HEK293 (cell line): ENCODE measurements at regions not wholly inside any gene's neighbourhood (a gene's known extent, or its start where the extent isn't known, plus 50 kb on each side); places are given as distances from the start of the nearest gene placed in this dataset.

Experiments used
- CTCF ChIA-PET: fragments of 350-600 bp; formaldehyde crosslinking; extraction: SDS; loops from one replicate; lab custom pipeline; 2021; ENCODE audit warnings: antibody characterized with exemption; lab: Yijun Ruan, JAX
- POLR2A ChIA-PET: fragments of 300-600 bp; formaldehyde crosslinking; extraction: SDS; loops from one replicate; lab custom pipeline; 2020; ENCODE audit warnings: antibody characterized with exemption, inconsistent platforms; lab: Yijun Ruan, JAX
- H3K27ac ChIP-seq: fragments of 200-500 bp; sonication (Bioruptor generic); 2 replicates; pipeline ENCODE4 v1.5.1; 2014; ENCODE audit warnings: low read depth, low read length, control low read depth, inconsistent platforms; ENCODE audit errors: extremely low read depth
- H3K36me3 ChIP-seq, 2 experiments: fragments of 200-500 bp in 1 of 2; sonication (Bioruptor generic) in 1 of 2; 1 replicate in 1 of 2; 2 replicates in 1 of 2; pipeline ENCODE4 v1.5.1; 2014 to 2017; ENCODE audit warnings: inconsistent platforms in 2 of 2, low read length in 2 of 2; ENCODE audit not compliant: control insufficient read depth in 2 of 2, insufficient read depth in 1 of 2
- H3K4me1 ChIP-seq: fragments of 200-500 bp; sonication (Bioruptor generic); 2 replicates; pipeline ENCODE4 v1.5.1; 2014; ENCODE audit warnings: mild to moderate bottlenecking, low read length, inconsistent platforms; ENCODE audit not compliant: control insufficient read depth, insufficient read depth
- H3K4me3 ChIP-seq: 2 replicates; pipeline ENCODE4 v1.5.1; 2011; ENCODE audit warnings: low read depth, mild to moderate bottlenecking, control low read depth, low read length, moderate library complexity
- H3K9me3 ChIP-seq: fragments of 200-500 bp; sonication (Bioruptor generic); 2 replicates; pipeline ENCODE4 v1.5.1; 2014; ENCODE audit warnings: low read depth, low read length, inconsistent platforms; ENCODE audit not compliant: control insufficient read depth, insufficient read depth
- KLF10 ChIP-seq: fragments of 450-650 bp; IDR thresholded peaks from 2 replicates; pipeline ENCODE4 v1.5.1; 2018; ENCODE audit warnings: missing biosample characterization, mild to moderate bottlenecking, missing genetic modification characterization
- KLF16 ChIP-seq: fragments of 450-650 bp; formaldehyde crosslinking; IDR thresholded peaks from 2 replicates; pipeline ENCODE4 v1.5.1; 2017; ENCODE audit warnings: missing biosample characterization, missing genetic modification characterization
- PBX3 ChIP-seq: sonication (generic); formaldehyde crosslinking; IDR thresholded peaks from 2 replicates; pipeline ENCODE4 v1.8.1; 2022; ENCODE audit warnings: mild to moderate bottlenecking, moderate library complexity, missing genetic modification reagents
- TSHZ1 ChIP-seq: fragments of 450-650 bp; formaldehyde crosslinking; IDR thresholded peaks from 2 replicates; pipeline ENCODE4 v1.5.1; 2016; ENCODE audit warnings: missing biosample characterization, missing genetic modification characterization, borderline replicate concordance
- YY1 ChIP-seq: fragments of 450-650 bp; formaldehyde crosslinking; IDR thresholded peaks from 2 replicates; pipeline ENCODE4 v1.5.1; 2018; ENCODE audit warnings: missing biosample characterization, missing genetic modification characterization
- ZBTB48 ChIP-seq: fragments of 450-650 bp; formaldehyde crosslinking; IDR thresholded peaks from 2 replicates; pipeline ENCODE4 v1.5.1; 2016; ENCODE audit warnings: missing biosample characterization, missing genetic modification characterization
- ZFP37 ChIP-seq: fragments of 450-650 bp; formaldehyde crosslinking; IDR thresholded peaks from 2 replicates; pipeline ENCODE4 v1.5.1; 2016; ENCODE audit warnings: missing biosample characterization, missing genetic modification characterization
- ZNF140 ChIP-seq: fragments of 450-650 bp; formaldehyde crosslinking; IDR thresholded peaks from 2 replicates; pipeline ENCODE4 v1.5.1; 2016; ENCODE audit warnings: missing biosample characterization, missing genetic modification characterization
- ZNF157 ChIP-seq: fragments of 450-650 bp; formaldehyde crosslinking; IDR thresholded peaks from 2 replicates; pipeline ENCODE4 v1.5.1; 2016; ENCODE audit warnings: missing biosample characterization, missing genetic modification characterization
- ZNF16 ChIP-seq: fragments of 450-650 bp; formaldehyde crosslinking; IDR thresholded peaks from 2 replicates; pipeline ENCODE4 v1.5.1; 2016; ENCODE audit warnings: low read depth, missing biosample characterization, missing genetic modification characterization
- ZNF18 ChIP-seq: fragments of 450-650 bp; formaldehyde crosslinking; IDR thresholded peaks from 2 replicates; pipeline ENCODE4 v1.5.1; 2016; ENCODE audit warnings: missing biosample characterization, missing genetic modification characterization
- ZNF24 ChIP-seq: fragments of 450-650 bp; formaldehyde crosslinking; IDR thresholded peaks from 2 replicates; pipeline ENCODE4 v1.5.1; 2016; ENCODE audit warnings: missing biosample characterization, missing genetic modification characterization
- ZNF26 ChIP-seq: fragments of 450-650 bp; formaldehyde crosslinking; IDR thresholded peaks from 2 replicates; pipeline ENCODE4 v1.5.1; 2016; ENCODE audit warnings: missing biosample characterization, missing genetic modification characterization
- ZNF585B ChIP-seq: fragments of 450-650 bp; formaldehyde crosslinking; IDR thresholded peaks from 2 replicates; pipeline ENCODE4 v1.5.1; 2016; ENCODE audit warnings: missing biosample characterization, missing genetic modification characterization
- ZNF701 ChIP-seq: fragments of 450-650 bp; formaldehyde crosslinking; IDR thresholded peaks from 2 replicates; pipeline ENCODE4 v1.5.1; 2016; ENCODE audit warnings: missing biosample characterization, missing genetic modification characterization
- ZNF707 ChIP-seq: fragments of 450-650 bp; formaldehyde crosslinking; IDR thresholded peaks from 2 replicates; pipeline ENCODE4 v1.5.1; 2016; ENCODE audit warnings: missing biosample characterization, missing genetic modification characterization
- ZNF830 ChIP-seq: fragments of 450-650 bp; IDR thresholded peaks from 2 replicates; pipeline ENCODE4 v1.5.0; 2018; ENCODE audit warnings: missing biosample characterization, missing genetic modification characterization, low read depth, mild to moderate bottlenecking, moderate library complexity
- ZNF837 ChIP-seq: fragments of 450-650 bp; formaldehyde crosslinking; IDR thresholded peaks from 2 replicates; pipeline ENCODE4 v1.5.1; 2016; ENCODE audit warnings: missing biosample characterization, missing genetic modification characterization
- TF ChIP-seq, protein P1 (sequence below): fragments of 450-650 bp; formaldehyde crosslinking; IDR thresholded peaks from 2 replicates; pipeline ENCODE4 v1.5.1; 2016; ENCODE audit warnings: missing biosample characterization, missing genetic modification characterization
- TF ChIP-seq, protein P2 (sequence below): fragments of 450-650 bp; formaldehyde crosslinking; IDR thresholded peaks from 2 replicates; pipeline ENCODE4 v1.5.1; 2016; ENCODE audit warnings: missing biosample characterization, missing genetic modification characterization
- TF ChIP-seq, protein P3 (sequence below): fragments of 450-650 bp; formaldehyde crosslinking; IDR thresholded peaks from 2 replicates; pipeline ENCODE4 v1.5.1; 2017; ENCODE audit warnings: missing biosample characterization, missing genetic modification characterization

- no peak overlapping the region for H3K4me3 ChIP-seq
- TF ChIP-seq ZNF701 (tag by site-specific recombination) (no peak), ZNF140 (tag by site-specific recombination) (no peak), ZNF16 (tag by site-specific recombination) (no peak), PBX3 (CRISPR knock-in tag) (no peak), KLF10 (tag by site-specific recombination) (no peak), ZNF585B (no peak), ZNF837 (tag by site-specific recombination) (no peak), YY1 (tag by site-specific recombination) (no peak)
- TF ChIP-seq, all 188 proteins: peak for 0
- no peaks in the 10 kb centered on the region for H3K36me3 ChIP-seq
- no peaks in the 10 kb centered on the region for H3K9me3 ChIP-seq
- H3K4me1 ChIP-seq, result no peaks in the 10 kb centered on the region
- ChIA-PET CTCF (no interaction called here), POLR2A (no interaction called here)
- no peak overlapping the region for H3K27ac ChIP-seq
Observed at GRCh38 chr5:128637031-128637430, 99.0 kb upstream of the FBN2 start.

GRCh38 chr5:128641861-128642260, 103.8 kb upstream of the FBN2 start:
- POLR2A ChIA-PET, result no interaction called here
- H3K9me3 ChIP-seq, result no peaks in the 10 kb centered on the region; the same call in 1 of the 2 replicates
- no peaks in the 10 kb centered on the region for H3K36me3 ChIP-seq
- no peak overlapping the region for H3K4me3 ChIP-seq
- H3K4me1 ChIP-seq, result no peaks in the 10 kb centered on the region
- no peak overlapping the region for H3K27ac ChIP-seq
- CTCF ChIA-PET, result no interaction called here
- TF ChIP-seq ZBTB48 (tag by site-specific recombination) (no peak), ZNF830 (no peak), ZNF157 (tag by site-specific recombination) (no peak), KLF16 (no peak), TSHZ1 (tag by site-specific recombination) (no peak), ZNF707 (tag by site-specific recombination) (no peak), ZFP37 (no peak), ZNF18 (no peak), ZNF26 (tag by site-specific recombination) (no peak), ZNF24 (tag by site-specific recombination) (no peak)
- TF ChIP-seq, protein P1, sequence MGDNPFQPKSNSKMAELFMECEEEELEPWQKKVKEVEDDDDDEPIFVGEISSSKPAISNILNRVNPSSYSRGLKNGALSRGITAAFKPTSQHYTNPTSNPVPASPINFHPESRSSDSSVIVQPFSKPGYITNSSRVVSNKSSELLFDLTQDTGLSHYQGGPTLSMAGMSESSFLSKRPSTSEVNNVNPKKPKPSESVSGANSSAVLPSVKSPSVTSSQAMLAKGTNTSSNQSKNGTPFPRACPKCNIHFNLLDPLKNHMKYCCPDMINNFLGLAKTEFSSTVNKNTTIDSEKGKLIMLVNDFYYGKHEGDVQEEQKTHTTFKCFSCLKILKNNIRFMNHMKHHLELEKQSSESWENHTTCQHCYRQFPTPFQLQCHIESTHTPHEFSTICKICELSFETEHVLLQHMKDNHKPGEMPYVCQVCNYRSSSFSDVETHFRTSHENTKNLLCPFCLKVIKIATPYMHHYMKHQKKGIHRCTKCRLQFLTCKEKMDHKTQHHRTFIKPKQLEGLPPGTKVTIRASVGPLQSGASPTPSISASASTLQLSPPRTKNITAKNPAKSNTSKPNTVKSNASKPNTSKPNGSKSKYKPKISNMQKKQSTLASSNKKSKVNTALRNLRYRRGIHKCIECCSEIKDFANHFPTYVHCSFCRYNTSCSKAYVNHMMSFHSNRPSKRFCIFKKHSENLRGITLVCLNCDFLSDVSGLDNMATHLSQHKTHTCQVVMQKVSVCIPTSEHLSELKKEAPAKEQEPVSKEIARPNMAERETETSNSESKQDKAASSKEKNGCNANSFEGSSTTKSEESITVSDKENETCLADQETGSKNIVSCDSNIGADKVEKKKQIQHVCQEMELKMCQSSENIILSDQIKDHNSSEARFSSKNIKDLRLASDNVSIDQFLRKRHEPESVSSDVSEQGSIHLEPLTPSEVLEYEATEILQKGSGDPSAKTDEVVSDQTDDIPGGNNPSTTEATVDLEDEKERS (tag by site-specific recombination), result no peak
- TF ChIP-seq, protein P2, sequence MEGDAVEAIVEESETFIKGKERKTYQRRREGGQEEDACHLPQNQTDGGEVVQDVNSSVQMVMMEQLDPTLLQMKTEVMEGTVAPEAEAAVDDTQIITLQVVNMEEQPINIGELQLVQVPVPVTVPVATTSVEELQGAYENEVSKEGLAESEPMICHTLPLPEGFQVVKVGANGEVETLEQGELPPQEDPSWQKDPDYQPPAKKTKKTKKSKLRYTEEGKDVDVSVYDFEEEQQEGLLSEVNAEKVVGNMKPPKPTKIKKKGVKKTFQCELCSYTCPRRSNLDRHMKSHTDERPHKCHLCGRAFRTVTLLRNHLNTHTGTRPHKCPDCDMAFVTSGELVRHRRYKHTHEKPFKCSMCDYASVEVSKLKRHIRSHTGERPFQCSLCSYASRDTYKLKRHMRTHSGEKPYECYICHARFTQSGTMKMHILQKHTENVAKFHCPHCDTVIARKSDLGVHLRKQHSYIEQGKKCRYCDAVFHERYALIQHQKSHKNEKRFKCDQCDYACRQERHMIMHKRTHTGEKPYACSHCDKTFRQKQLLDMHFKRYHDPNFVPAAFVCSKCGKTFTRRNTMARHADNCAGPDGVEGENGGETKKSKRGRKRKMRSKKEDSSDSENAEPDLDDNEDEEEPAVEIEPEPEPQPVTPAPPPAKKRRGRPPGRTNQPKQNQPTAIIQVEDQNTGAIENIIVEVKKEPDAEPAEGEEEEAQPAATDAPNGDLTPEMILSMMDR (tag by site-specific recombination), result no peak
- TF ChIP-seq, protein P3, sequence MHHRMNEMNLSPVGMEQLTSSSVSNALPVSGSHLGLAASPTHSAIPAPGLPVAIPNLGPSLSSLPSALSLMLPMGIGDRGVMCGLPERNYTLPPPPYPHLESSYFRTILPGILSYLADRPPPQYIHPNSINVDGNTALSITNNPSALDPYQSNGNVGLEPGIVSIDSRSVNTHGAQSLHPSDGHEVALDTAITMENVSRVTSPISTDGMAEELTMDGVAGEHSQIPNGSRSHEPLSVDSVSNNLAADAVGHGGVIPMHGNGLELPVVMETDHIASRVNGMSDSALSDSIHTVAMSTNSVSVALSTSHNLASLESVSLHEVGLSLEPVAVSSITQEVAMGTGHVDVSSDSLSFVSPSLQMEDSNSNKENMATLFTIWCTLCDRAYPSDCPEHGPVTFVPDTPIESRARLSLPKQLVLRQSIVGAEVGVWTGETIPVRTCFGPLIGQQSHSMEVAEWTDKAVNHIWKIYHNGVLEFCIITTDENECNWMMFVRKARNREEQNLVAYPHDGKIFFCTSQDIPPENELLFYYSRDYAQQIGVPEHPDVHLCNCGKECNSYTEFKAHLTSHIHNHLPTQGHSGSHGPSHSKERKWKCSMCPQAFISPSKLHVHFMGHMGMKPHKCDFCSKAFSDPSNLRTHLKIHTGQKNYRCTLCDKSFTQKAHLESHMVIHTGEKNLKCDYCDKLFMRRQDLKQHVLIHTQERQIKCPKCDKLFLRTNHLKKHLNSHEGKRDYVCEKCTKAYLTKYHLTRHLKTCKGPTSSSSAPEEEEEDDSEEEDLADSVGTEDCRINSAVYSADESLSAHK (tag by site-specific recombination), result no peak
